HG03469 (cell line): ENCODE measurements at regions not wholly inside any gene's neighbourhood (a gene's known extent, or its start where the extent isn't known, plus 50 kb on each side); places are given as distances from the start of the nearest gene placed in this dataset.

Experiments used
- ATAC-seq: cut with Tn5 transposase; IDR thresholded peaks from one replicate; pipeline ENCODE4 v1.9.1; 2021; ENCODE audit warnings: mild to moderate bottlenecking, moderate library complexity, moderate number of reproducible peaks; ENCODE audit not compliant: unreplicated experiment

DNA sequence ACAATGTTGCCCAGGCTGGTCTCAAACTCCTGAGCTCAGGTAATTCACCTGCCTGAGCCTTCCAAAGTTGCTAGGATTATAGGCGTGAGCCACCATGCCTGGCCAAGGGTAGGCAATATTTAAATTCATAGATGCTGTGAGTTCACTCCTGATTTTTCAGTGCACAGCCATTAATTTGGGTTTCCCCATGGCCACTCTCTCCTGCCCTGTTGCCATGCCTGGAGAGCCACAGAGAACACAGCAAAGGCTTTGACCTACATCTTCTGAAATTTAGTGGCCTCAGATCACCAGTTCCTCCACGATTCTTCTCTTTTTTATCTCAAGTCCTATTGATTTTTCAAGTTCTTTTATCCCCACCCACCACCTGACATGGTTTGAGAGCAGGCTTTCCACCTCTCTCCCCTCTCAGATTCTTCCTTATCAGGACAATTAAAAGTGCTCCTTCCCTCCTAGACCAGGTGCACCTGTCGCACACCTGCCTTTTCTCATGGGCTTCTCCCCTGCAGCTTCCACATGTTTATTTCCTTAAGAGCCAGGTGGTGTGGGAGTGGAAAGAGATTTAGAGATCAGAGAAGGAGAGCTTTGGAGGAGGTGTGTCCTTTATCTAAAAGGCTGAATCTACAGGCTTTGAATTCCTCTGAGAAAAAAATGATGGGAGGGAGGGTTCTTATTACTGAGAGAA lies 123.8 kb downstream of the ADRA2A start:
- no peak for ATAC-seq

DNA sequence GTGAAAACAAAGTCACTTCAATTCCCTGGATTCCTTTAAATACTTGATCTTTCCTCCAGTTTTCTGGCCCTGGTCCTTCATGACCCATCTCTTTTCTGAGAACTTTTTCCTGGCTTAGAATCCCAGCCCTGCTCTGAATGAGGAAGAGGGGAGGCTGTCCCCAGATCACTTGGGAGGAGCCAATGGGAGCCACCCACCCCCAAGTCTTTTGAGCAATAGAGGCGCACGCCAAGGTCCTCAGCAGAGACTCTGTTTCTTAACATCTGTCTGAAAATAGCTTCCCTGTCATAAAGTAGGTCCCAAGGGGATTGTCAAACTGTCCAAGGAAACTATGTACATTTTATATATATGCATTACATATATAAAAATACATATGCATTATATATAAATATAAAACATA lies 126.8 kb downstream of the ADRA2A start:
- ATAC-seq: no peak

DNA sequence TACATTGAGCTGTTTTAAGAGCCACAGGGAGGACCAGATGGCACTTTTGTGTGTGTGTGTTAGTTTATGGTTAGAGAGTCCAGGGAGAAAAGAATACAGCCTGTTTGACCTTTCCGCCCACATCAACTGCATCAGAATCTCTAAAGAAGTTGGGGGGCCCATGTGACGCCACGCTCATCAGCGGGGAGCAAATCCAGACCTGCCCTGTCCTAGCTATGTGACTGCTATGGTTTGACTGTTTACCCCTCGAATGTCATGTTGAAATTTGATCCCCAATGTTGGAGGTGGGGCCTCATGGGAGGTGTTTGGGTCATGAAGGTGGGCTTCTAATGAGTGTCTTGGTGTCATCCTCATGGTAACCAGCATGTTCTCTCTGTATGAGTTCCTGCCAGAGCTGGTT lies 128.0 kb downstream of the ADRA2A start:
- no peak for ATAC-seq

DNA sequence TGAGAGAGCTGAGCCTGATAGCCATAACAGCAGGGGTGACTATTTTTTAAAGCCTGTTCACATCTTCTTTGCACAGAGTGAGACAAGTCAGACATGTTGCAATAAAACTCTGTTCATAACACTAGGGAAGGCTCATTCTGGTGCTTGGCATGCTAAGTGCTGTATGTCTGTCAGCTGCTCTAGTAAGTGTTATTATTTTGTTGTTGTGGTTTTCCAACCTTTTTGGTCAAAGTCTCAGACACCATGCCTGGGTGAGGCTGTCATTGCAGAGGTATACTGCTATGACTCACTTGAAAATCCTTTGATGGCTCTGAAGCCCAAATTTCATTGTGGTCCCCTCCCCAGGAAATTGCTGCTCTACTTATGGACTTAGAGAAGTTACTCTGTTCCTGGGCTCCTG lies 129.7 kb downstream of the ADRA2A start:
- no peak for ATAC-seq

DNA sequence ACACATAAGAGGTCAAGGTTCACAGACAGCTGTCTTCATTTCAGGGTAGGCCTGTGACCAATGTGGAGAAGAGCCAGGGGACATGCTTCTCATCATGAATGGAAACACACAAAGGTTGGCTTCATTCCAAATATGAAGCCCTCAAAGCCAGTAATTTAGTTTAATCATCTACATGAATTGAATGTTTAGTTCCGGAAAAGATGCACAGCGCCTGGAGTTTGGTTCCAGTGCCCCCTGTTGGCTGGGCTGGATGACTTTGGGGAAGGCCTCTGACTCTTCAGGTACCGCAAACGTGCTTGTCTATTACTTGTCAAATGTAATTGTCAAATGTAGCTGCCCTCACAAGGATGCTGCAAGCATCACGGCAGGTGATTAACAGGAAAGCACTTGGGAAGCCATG lies 130.7 kb downstream of the ADRA2A start:
- no peak for ATAC-seq

DNA sequence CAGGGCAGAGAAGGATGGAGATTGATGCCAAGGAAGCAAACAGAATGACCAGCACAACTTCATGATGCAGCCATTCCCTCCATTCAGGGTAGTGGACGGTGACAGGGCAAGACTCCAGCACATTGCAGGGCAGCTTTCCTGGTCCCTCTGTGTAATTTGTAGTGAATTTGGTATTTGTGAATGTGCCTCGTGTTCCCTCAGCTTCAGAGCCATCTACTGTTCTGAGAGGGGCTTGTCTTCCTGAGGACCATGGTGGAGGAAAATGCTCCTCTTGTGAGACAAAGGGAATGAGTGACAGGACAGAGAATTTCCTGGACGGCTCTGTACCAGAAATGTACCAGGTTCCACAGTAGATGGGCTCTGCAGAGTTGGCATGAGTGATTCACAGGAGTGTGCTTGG lies 132.1 kb downstream of the ADRA2A start:
- no peak for ATAC-seq

DNA sequence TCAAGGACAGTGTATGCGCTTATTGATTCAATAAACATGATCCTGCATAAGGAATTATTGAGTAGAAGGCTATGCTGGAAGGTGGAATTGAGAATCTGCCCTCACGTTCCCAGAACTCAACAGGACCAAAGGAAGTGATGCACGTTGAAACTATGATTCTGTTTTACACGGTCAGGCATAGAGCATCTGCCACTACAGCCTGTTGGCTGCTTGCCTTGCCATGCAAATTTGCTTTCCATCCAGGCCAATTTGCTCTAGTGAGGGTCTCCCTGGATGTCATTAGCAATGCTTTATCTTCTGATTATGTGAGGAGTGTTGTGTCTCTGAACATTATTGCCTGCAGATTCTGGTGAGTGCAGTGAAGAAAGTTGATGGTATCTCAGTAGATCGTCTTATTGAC lies 132.9 kb downstream of the ADRA2A start:
- no peak for ATAC-seq

DNA sequence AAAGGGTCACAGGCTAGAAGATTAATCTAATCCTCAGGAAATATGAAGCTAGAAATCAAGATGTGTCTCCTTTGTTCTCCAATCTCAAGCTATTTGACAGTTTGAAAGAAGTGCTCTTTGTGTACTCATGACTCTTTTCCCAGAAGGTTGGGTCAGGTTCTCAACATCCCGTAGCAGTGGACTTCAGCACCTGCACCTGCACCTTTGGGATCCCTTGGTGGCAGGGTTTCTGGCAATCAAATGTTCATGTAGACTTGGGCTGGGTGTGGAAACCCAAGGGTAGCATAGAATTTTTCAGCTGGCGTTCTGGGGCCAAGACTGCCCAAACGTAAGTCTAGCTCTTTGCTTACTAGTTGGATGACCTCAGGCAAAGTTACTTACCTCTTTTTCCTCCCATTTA lies 134.4 kb downstream of the ADRA2A start:
- no peak for ATAC-seq

DNA sequence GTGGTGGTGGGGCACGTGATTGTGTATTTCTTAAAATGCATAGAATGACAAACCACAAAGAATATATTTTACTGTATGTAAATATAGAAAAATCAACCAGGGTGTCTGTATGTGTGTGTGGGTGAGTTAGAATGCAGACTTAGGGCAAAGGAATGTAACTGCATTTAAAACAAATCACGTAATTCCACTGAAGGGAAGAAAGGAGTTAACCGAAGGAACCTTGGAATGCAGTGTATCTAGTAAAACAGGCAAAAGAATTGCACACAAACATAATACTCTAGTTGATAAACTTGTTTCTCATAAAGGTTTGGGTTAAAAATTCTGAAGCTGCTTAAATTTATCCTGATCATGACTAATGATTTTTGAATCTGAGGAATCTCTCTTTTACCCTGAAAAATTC lies 134.9 kb downstream of the ADRA2A start:
- ATAC-seq: no peak

DNA sequence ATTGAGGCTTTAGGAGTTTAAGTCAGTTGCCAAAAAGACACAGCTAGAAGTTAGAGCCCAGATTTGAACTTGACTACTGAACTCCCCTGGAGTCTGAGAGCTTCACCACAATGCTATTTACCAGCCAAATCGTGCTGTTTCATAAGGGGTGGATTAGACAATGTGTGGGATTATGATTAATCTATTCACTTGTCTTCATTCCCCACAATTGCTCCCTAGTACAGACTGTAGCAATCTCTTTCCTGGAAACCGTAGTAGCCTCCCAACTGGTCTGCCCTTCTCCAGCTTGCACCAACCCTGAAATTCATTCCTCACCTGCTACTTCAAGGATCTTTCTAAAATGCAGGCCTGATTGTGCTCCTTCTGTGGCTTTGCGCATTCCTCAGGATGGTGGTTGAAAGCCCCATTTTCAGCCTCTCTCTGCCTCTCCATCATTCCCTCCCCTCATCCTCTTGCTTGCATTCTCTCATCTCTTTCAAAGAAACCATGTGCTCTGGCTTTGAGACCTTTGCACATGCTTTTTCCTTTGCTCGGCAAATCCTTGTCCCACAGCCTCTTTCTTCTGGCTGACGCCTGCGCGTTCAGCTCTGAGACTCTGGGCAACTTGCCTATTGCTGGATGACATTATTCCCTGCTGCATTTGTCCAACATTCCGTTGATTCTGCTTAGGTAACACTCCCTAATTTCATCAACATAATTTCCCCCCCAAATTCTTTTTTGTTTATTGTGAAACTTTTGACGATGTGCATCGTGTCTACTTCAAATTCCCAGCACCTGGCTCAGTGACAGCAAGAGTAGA lies 145.1 kb downstream of the ADRA2A start:
- ATAC-seq: no peak

DNA sequence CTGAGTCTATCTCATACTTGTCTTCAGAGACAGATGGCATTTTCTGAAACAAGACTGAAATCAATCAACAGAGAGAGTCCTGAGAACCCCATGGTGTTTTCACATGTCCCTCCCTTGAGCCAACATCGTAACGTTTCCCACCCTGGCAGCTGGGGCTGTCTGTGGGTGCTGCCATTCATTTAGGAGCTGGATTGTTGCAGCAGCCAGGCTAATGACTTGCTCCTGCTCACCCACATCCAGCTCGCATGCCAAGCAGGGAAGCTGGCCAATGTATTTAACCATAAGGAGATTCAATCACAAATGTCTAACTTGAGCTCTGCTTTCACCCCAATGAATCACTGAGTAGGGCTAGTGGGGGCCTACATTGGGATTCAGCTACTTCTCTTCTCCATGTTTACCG lies 146.1 kb downstream of the ADRA2A start:
- no peak for ATAC-seq

DNA sequence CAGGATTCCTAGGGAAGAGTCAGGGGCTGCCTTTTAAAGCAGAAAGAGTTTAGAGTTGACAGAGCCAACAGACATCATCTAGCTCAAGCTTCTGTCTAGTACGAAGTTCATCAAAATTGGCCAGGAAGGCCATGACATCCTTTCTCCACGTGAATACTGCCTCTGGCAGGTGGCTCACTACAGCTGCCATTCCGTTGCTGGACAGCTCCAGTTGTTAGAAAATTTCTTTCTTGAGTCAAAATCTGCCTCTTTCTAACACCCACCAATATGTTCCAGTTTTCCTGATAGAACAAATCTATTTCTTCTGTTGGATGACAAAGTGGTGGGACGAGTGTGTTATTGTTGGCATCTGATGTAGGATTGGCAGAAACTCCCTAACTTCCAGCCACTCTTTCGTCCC lies 154.9 kb downstream of the ADRA2A start:
- no peak for ATAC-seq

DNA sequence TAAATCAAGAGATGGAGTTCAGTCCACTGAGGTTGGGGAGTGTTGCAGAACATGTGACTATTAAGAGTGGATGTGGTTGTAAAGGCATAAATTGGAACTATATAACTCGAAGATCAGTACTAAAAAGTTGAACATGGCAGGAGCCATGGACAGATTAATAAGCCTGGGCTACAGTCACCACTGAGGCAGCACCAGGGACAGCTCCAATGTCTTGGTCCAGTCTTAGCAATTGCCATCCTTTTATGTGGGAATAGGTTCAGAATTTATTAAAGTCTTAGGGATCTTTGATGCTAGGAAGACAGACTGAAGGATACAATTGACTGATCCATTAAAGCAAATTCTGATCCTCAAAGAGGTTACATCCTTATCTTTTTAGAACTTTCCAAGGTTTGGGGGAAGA lies 156.6 kb downstream of the ADRA2A start:
- no peak for ATAC-seq

DNA sequence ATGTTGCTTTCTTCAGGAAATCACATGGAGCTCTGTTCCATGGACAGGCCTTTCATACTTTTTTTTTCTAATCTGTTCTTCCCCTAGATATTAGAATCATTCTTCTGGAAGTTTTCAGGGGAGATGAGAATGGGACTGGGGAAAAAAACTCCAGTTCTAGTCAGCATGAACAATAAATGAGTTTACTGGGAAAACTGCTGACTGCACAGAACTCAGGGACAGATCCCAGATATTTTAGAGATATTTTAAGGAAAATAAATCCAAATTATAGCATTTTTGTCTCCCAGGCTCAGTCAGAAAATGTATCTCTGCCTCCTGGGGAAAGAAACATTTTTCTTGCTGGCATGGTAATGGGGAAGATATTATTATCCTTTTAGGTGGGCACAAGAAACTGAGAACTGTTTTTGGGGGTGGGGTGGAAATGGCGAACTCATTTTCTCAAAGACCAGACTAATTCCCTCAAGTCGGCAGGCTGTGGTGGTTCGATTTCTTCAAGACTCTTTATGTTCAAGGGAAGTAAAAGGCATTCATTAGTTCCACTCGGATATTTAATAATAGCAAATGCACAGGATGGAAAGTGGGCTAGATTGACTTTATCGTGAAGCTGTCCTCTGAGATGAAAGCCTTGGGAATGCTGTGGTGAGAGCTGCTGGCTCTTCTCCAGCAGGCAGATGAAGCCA lies 157.5 kb downstream of the ADRA2A start:
- no peak for ATAC-seq

DNA sequence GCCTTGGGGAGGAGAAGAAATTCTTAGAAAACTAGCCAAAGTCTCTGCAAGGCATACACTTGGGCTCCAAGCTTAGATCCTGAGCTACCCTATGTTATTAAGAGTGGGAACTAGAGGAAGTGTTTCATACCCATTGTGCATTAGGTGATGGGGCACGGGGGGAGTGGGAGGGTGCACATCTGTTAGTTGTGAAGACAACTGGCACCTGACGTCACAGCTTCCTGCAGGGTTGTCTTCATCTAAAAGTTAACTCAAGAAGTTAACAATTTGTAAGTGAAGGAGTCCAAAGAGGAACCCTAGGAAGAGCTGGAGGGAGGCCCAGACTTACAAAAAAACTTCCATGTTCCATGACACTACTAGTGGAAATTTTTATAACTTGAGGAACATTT lies 158.1 kb downstream of the ADRA2A start:
- ATAC-seq: no peak

DNA sequence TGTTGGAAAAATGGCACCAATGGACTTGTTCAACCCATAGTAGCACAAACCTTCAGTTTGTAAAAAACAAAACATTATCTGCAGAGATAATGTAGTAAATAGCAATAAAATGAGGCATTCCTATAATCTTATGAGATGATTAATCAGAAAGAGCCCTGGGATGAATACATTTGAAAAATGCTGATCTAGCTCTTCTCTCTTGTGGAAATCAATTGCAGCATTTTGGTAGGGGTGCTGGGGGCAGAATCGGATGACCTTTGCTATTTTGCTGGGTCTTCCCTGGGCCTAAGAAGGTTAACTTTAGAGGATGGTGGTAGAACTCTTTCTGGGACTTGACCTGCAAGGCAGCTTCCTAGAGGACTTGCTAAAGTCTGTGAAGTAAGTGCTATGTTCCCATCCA lies 163.5 kb downstream of the ADRA2A start:
- ATAC-seq: no peak

DNA sequence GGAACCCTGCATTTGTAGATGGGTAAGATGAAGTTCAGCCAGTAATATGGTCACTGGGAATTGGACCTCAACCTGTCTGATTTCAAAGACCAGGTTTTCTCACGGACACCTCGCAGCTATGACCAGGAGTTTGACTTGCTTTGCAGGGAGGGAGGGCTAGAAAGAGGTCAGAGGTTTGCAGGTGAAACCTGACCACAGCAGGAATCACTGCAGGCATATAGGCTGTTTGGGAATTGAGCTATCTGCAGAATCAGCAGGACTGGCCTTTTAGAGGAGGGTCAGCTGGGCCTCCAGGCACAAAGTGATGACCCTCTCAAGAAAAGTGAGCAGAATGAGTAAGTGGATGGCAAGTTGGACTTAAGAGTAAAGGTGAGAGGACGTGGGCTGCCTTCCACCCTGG lies 166.3 kb downstream of the ADRA2A start:
- no peak for ATAC-seq

DNA sequence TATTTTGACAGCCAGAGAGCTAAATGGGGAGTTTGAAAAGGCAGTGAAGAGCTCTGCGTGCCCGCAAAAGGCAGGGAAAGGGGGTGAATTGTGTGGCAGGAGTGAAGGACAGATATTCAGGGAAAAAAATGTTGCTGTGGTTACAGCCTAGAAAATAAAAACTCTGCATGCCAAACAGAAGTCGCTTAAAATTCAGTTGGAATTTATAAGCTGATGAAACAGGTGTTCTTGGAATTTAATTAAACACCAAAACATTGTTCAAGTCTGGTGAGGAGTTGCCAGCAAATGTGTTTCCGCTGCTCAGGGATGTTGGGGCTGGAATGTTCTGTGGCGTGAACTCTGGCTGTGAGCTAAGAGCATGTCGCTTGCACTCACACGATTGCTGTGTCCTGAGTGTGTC lies 169.3 kb downstream of the ADRA2A start:
- no peak for ATAC-seq

DNA sequence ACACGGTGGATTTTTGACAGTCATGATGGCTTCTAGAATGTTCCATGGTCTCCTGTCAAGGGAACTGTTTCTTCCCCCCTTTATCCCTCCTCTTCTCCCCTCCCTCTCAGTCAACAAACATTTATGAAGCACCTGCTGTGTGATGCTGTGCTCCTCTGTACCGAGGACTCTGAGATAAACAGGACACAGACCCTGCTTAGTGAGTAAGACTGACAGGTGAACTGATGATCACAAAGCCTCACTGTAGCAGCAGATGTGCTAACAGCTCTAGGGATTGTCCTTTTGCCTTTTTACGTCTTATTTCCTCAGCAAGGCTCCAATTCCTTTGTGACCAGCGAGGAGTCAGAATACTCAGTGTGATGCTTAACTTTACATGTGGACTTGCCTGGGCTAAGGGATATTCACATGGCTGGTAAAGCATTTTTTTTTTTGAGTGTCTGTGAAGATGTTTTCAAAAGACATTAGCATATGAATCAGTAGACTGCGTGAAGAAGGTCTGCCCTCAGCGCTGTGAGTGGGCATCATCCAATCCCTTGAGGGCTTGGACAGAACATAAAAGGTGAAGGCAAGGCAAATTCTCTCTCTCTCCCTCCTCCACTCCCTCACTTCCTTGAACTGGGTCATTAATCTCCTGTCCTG lies 170.1 kb downstream of the ADRA2A start:
- no peak for ATAC-seq

DNA sequence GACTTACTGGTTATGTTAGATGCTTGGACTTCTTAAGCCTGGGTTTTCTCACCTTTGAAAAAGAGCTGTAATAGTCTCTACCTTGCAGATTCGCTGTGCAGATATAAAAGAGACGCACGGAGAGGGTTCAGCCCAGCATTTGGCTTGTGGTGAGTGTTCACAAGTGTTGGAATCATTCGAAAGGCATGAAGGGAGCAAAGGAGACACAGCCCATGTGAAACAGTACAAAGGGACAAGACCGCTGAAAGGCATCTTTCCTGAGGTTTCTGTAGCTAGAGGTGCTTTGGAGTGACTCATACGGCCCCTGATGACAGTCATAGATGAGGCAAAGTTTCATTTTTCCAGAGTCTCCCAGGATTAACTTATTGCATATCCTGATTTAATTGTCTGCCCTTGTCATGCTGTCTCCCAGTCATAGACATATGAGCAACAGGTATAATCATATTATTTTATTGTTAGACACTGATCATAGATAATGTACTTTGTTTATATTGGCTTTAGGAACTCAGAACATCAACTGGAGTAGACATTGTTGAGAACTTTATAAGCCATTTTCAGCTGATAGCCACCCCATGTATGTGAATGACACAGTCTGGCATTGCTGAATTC lies 171.1 kb downstream of the ADRA2A start:
- ATAC-seq: no peak

DNA sequence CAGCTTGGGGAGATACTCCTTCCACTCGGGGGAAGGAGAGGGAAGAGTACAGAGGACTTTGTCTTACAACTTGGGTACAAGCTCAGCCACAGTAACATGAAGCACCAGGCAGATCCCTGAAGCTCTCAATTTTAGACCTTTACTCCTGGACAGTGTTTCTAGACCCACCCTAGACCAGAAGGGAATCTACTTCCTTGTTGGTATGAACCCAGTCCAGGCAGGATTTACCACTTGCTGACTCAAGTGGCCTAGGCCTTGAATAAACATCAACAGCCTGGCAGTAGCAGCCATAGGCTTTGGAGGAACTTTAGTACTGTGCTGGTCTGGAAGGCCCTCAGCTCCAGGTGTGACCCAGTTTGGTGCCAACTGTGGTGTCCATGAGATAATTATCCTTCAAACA lies 173.1 kb downstream of the ADRA2A start:
- no peak for ATAC-seq
